ENCODE measurements at regions not wholly inside any gene's neighbourhood (a gene's known extent, or its start where the extent isn't known, plus 50 kb on each side); places are given as distances from the start of the nearest gene placed in this dataset.

DNA sequence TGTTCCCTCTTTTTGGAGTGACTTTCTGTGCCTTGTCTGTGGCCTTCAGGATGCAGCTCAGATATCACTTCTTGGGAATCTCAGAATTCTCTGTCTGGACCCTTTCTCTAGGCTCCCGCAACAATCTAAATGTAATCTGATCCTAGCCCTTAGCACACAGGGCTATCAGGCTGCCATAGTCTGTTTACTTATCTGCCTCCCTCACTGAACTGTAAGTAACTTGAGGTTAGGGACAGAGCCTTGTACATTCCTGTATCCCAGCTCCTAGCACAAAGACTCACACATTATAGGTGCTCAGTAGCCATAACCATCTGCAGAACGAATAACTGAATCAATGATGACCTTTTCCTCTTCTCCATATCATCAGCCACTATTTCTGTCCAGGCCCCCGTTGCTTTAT, 69.5 kb downstream of the RTL9 start:
- in situ Hi-C loops (cut with MboI; ENCODE audit: low sequenced_read_pairs) = loop anchor here (25.0 kb wide), 1 partner anchor 434 kb away; no protein-coding TSS in a partner anchor

DNA sequence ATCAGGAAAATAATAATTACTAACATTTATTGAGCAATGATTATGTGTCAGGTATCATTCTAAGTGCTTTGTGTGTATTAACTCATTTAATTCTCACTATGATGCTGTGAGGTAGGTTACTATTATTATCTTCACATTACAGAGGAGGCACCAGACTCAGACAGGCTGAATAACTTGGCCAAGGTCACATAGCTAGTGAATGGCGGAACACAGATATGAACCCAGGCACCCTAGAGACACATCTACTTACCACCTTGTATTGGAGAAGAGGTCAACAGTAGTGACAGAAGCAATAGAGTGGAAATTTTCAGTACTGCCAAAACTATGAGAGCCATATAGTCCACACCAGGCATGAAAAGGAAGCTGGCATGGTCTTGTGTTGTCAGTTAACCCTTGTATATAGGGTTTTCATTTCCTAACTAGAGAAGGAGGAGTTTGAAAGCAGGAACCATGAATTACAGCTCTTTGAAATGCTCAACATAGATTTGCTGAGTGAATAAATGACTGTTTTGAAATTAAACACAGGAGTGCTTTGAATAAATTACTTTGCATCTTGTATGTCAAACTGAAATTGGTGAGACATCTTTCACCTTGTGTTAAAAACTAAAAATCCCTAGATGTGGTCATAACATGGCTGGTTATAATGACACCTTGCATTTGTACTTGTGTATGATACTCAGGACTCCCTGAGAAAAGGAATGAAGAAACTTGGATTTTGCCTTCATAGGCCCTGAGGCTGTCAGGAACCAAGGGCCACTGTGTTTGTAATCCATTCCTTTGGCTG, 71.8 kb downstream of the RTL9 start:
- in situ Hi-C loops (cut with MboI; ENCODE audit: low sequenced_read_pairs) = loop anchor here (25.0 kb wide), 1 partner anchor 432 kb away; no protein-coding TSS in a partner anchor

DNA sequence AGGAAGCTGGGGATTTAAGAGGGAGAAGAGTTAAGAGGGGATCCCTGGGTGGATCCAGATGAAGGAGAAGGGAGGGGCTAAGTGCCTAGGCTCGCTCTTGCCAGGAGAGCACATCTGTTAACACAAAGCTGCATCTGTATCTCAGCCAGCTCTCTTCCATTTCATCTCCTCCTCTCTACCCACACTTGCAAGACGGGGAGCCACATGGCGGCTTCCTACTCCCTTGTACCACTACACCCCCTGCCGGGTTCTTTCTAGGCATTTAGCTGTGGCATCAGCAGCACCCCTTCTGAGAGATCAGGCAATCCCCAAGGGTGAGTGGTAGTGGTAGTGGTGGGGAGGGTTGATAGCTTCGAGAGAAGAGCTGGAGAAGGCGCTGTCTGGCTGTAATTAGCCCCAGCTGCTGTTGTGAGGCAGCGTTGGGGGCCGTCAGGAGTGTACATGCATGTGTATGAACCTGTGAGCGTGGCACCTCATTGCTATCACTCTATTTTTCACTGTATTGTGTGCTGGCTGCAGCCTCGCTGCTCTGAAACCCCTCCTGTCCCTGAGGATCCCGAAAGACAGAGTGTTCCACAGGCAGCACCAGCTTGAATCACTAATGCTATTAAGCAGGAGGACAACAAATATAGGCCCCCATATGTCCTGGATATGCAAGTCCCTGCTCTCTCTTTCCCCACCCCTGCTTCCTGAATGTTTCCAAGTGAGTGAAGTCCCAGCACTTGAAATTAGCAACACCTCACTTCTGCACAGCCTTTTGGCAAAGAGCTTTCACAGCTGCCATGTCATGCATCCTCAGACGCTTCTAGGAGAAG, 73.7 kb downstream of the RTL9 start:
- in situ Hi-C loops (cut with MboI; ENCODE audit: low sequenced_read_pairs) = loop anchor here (25.0 kb wide), 1 partner anchor 430 kb away; no protein-coding TSS in a partner anchor

DNA sequence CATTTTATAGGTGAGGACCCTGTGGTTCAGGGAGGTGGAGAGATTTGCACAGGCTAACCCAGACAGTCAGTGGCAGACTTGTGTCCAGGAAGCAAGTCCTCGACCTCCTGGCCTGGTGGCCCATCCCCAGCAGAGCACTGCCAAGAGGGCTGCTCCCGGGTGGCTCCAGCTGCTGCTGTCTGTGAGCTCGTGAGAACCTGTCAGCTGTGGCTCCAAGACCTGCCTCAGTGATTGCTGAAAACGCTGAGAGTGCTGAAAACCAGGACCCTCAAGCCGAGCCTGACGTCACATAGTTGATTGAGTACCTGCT, 74.2 kb downstream of the RTL9 start:
- in situ Hi-C loops (cut with MboI; ENCODE audit: low sequenced_read_pairs) = loop anchor here (25.0 kb wide), 1 partner anchor 429 kb away; no protein-coding TSS in a partner anchor

DNA sequence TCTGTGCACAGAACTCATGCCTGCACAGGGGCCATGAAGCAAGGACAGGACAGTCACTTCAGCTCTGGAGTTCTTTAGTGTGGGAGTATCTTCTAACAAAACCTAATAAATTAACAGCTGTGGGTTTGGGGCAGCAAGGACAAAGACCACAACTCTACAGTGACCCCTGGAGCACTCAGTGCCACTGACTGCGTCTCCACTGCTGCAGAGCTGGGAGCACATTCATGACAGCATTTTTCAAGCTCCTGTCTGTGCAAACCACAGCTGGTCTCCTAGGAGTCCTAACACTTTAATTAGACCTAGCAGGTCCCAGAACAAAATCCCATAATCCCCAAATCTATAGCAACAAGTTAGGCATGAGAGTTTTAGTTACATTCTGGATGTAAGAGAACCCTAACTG, 76.5 kb downstream of the RTL9 start:
- in situ Hi-C loops (cut with MboI; ENCODE audit: low sequenced_read_pairs) = loop anchor here (25.0 kb wide), 1 partner anchor 427 kb away; no protein-coding TSS in a partner anchor

DNA sequence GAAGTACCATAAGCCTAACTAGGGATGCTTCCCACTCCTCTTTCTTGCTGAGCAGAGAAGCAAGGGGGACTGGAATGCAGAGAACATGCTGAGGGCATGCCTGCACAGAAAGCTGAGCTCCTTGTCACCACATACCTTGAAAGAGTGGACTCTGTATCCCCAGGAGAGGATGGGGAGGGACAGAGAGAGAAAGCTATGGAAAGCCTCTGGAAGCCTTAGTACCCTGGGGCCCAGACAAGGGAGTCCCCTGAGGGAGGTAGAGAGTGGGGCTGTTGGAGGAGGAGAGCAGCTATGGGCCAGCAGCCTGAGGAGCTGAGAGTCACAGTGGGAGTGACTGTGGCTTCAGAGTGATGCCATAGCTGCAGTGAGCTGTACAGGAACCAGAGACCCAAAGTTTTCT, 77.9 kb downstream of the RTL9 start:
- in situ Hi-C loops (cut with MboI; ENCODE audit: low sequenced_read_pairs) = loop anchor here (25.0 kb wide), 1 partner anchor 426 kb away; no protein-coding TSS in a partner anchor

DNA sequence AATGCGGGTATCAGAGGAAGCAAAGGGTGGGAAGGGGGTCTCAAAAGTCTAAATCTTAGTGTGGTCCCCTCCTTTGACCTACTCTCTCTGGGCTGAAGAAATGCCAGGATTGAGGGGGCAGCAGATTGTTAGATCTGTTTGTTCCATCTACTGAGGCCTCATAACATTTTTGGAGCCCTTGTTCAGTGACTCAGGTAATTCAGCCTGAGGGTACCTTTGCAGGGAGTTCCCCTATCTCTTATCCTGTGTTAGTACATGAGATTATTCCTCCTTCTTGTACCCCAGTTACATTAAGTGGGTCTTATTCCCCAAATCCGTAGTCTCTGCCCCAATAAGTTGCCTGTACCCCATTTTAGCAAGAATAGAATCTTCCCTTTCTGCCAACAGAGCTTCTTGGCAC, 79.0 kb downstream of the RTL9 start:
- in situ Hi-C loops (cut with MboI; ENCODE audit: low sequenced_read_pairs) = loop anchor here (25.0 kb wide), 1 partner anchor 425 kb away; no protein-coding TSS in a partner anchor

DNA sequence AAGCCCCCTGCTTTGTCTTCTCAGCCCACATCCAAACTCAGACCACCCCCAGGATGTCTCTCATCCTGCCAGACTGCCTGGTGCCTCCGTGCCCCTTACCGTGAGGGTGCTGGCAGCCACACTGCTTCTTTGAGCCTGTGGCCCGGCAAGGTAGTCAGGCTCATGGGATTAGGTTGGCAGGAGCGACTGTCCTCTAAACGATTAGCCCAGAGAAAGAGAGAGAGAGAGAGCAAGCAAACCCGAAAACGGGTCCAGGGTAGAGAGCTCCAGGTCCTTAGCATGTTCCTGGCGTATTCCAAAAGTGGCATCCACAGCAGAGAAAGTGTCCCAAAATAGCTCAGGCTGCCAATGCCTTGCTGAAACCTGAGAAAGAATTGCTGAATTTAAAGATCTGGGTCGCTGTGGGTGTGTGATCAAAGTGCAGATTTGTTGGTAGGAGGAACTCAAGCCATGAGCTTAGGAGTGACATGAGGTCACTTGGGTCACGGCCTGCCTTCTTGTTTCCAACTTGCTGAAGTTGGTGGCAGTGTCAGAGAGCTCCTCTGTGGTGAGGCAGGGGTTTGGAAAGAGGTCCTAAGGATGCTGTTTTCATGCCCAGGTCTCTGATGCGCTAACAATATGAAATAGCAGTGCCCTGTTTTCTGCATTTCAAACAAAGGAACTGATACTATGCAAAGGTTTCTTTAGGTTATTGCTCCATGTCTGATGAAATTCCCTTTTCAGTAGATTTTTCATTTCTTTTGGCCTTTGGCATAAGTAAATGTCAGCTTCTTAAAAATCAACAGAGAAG, 81.6 kb downstream of the RTL9 start:
- in situ Hi-C loops (cut with MboI; ENCODE audit: low sequenced_read_pairs) = loop anchor here (25.0 kb wide), 1 partner anchor 422 kb away; no protein-coding TSS in a partner anchor

DNA sequence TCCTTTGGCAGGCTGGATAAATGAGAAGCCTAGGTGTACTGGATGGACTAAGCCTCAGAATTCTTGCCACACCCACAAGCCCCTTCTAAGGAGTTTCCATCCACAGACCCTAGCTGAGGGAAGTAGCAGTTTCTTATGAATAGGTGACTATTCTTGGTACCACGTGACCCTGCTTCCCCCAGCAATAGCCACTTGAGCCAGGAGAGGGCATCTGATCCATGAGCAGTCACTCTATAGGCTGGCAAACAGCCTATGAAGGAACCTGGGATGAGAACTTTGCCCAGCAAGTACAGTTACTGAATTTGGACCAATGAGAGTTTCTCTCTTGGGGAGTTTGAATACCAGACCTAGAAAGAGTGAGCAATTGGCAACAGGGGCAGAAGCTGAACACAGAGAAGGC, 84.0 kb downstream of the RTL9 start:
- in situ Hi-C loops (cut with MboI; ENCODE audit: low sequenced_read_pairs) = loop anchor here (25.0 kb wide), 1 partner anchor 420 kb away; no protein-coding TSS in a partner anchor

DNA sequence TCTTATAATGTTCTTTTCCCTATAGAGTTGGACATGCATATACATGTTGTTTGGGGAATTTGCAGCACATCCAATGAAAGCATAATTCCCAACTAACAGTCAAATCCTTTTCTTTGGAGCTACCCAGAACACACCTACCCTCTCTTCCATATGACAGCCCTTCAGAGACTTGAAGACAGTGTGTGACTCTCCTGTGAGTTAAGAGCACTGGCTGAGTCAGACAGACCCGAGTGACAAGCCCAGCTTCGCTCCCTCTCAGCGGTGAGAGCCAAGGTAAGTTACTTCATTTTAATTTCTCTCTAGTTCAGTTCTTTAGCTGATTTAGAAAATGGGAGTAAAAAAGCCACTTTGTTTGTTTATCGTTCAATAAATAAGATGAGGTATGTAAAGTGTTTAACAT, 86.3 kb downstream of the RTL9 start:
- in situ Hi-C loops (cut with MboI; ENCODE audit: low sequenced_read_pairs) = loop anchor here (25.0 kb wide), 1 partner anchor 417 kb away; no protein-coding TSS in a partner anchor

DNA sequence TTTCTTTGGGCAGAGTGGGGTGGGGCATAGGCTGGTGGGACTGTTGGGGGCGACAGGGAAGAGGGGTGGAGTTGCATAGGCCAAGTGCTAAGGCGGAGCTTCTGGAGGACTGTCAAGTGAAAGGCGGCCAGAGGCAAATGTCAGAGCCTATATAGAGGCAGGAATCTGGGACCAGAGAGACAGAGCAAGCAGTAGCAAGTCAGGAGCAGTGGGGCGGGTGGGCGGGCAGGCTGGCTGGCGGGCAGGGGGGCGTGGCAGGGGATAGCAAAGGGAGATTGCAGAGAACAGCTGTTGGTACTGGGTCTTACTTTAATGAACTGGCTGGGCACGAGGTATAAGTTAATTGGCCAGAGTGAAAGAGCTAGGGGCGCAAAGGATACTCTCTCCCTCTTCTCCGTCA, 89.8 kb downstream of the RTL9 start:
- in situ Hi-C loops (cut with MboI; ENCODE audit: low sequenced_read_pairs) = loop anchor here (25.0 kb wide), 1 partner anchor 414 kb away; no protein-coding TSS in a partner anchor

DNA sequence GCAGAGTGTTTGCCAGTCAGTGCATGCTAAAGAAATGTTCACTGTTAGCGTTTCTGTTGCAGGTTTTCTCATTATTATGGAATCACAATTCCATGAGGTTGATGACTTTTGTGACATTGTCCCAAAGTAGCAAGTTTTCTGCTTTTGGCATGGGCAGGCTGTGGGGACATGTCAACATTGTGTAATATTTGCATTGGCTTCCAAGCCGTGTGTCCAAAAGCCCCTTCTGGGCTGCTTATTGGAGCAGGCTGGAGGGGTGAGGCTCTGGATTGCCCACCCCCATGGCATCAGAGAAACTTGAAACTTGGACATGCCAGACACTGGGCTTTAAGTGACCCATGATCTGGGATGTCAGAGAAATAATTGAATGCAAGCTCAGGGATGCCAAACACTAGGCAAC, 90.7 kb downstream of the RTL9 start:
- in situ Hi-C loops (cut with MboI; ENCODE audit: low sequenced_read_pairs) = loop anchor here (25.0 kb wide), 1 partner anchor 413 kb away; no protein-coding TSS in a partner anchor

DNA sequence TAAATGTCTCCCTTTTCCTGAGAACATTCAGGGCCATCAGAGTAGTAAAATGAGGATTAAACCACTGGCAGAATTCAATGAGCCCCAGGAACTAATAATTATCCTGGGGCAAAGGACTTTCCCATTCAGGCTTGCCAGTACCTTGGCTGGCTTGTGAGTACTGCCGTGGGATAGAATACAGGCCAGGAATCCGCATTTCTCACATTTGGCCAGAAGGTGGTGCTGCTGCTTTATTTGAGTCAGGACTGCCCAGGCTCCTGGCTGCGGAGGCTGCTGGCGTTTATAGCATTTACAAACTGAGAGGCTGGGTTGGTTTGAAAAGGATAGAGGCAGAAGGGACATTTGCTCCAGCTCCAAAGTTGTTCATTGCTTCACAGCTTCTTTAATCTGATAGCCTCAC, 91.4 kb downstream of the RTL9 start:
- in situ Hi-C loops (cut with MboI; ENCODE audit: low sequenced_read_pairs) = no loop called here

DNA sequence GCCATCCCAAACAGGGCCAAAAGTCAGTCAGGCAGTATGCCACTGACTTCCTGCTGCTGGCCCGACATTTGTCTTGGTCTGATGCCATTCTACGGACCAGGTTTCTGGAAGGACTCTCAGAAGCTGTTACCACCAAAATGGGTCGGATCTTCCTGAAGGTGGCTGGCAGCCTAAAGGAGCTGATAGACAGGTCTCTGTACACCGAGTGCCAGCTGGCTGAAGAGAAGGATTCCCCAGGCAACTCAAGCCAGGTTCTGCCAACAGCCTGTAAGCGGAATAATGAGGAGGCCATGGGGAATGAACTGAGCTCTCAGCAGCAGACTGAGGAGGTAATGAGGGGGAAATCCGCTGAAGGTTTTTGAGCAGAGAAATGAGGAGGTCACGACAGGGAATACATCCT, 95.7 kb downstream of the RTL9 start:
- in situ Hi-C loops (cut with MboI; ENCODE audit: low sequenced_read_pairs) = no loop called here

DNA sequence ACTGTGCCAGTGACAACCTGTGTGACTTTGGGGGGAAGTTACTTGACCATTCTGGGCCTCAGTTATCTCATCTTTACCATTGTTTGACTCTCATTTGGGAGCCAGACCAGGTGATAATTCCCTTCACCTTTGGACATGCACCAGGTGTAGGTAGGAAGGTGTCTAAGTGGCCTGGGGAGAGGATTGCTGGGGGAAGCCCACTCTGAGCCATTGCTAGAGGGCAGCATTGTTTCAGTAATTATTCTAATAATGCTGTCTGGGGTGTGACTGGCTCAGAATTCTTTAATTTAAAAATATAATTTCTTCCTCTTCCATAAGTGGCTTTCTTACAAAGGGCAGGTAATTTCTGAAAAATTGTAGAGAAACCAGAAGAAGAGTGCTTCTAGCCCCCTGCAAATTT, 104.3 kb downstream of the RTL9 start:
- in situ Hi-C loops (cut with MboI; ENCODE audit: low sequenced_read_pairs) = no loop called here

DNA sequence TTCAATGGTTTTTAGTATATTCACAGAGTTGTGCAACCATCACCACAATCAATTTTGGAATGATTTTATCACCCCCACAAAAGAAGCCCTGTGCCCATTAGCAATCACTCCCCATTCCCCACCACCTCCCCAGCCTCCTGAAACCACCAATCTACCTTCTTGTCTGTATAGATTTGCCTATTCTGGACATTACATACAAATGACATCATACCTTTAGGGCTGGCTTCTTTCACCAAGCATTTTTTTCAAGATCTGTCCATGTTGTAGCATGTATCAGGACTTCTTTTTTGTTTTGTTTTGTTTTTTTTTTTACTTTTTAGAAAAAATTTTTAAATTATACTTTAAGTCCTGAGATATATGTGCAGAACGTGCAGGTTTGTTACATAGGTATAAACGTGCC, 108.1 kb downstream of the RTL9 start:
- in situ Hi-C loops (cut with MboI; ENCODE audit: low sequenced_read_pairs) = no loop called here

DNA sequence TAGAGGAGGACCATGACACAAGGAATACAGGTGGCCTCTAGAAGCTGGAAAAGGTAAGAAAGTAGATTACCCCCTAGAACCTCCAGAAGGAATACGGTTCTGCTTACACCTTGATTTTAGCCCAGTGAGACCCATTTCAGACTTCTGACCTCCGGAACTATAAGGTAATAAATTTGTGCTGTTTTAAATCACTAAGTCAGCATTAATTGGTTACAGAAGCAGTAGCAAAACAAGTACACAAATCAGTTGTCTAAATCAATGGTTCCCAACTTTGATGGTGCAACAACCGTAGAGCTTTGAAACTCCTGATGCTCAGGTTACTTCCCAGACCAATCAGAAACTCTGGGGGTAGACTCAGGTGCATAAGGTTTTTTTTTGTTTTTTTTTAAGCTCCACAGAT, 113.6 kb downstream of the RTL9 start:
- in situ Hi-C loops (cut with MboI; ENCODE audit: low sequenced_read_pairs) = no loop called here

DNA sequence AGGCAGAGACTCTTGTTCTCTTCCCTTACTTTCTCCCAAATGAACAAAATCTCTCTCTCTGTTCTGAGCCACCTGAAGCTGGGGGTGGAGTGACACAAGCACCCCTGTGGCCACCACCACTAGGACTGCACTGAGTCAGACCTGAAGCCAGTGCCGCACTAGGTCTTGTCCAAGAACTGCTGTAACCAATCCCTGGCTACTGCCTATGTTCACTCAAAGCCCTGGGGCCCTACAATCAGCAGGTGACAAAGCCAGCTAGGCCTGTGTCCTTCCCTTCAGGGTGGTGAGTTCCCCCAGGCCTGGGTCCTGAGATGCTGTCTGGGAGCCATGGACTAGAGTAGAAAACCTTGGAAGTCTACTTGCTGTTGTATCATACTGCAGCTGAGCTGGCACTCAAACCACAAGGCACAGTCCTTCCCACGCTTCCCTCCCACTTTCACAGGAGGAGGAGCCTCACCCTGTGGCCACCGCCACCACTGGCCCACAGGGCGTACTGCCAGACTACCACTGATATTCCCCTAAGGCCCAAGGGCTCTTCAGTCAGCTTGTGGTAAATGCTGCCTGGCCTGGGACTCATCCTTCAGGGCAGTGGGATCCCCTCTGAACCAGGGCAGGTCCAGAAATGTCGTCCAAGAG, 119.1 kb downstream of the RTL9 start:
- in situ Hi-C loops (cut with MboI; ENCODE audit: low sequenced_read_pairs) = no loop called here

DNA sequence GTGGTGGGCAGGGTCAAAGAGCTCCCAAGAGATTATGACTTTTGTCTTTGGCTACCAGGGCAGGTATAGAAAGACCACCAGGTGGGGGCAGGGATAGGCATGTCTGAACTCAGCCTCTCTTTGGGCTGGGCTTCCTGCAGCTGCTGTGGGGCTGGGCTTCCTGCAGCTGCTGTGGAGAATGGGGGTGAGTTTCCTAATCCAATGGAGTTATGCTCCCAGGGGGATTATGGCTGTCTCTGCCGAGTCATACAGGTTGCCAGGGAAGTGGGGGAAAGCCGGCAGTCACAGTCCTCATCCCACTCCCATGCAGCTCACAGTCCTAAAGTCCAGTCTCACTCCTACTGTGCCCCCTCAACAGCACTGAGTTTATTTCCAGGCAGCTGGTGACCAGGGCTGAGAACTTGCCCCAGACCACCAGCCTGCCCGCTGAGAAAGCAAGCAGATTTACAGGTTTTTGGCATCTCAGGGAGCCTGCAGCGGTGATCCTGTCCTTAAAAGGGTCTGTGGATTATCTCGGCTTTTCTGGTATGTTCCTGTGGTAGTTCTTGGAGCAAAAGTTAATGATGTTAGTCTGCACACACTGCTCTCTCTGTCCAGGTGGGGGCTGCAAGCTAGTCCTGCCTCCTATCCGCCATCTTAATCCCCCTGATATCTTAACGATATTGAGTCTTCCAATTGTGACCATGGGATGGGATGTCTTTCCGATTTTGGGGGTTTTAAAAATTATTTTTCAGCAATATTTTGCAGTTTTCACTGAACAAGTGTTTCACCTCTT, 133.4 kb downstream of the RTL9 start:
- in situ Hi-C loops (cut with MboI; ENCODE audit: low sequenced_read_pairs) = no loop called here

DNA sequence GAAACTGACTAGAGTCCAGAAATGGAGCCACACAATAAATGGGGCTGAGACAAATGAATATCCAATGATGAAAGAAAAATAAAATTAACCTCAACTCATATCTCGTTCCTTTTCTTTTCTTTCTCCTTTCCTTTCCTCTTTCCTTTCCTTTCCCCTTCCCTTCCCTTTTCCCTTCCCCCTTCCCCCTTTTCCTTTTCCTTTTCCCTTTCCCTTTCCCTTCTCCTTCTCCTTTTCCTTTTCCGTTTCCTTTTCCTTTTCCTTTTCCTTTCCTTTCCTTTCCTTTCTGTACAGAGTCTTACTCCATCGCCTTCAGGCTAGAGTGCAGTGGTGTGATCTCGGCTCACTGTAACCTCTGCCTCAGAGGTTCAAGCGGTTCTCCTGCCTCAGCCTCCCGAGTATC, 146.3 kb downstream of the RTL9 start:
- in situ Hi-C loops (cut with MboI; ENCODE audit: low sequenced_read_pairs) = no loop called here

Measured in HL-60/S4 (cell line).